GM19372 (cell line): ENCODE measurements at regions not wholly inside any gene's neighbourhood (a gene's known extent, or its start where the extent isn't known, plus 50 kb on each side); places are given as distances from the start of the nearest gene placed in this dataset.

Source experiments
- ATAC-seq: cut with Tn5 transposase; IDR thresholded peaks from one replicate; pipeline ENCODE4 v1.9.1; 2021; ENCODE audit warnings: mild to moderate bottlenecking, low read depth, moderate library complexity; ENCODE audit not compliant: unreplicated experiment

DNA sequence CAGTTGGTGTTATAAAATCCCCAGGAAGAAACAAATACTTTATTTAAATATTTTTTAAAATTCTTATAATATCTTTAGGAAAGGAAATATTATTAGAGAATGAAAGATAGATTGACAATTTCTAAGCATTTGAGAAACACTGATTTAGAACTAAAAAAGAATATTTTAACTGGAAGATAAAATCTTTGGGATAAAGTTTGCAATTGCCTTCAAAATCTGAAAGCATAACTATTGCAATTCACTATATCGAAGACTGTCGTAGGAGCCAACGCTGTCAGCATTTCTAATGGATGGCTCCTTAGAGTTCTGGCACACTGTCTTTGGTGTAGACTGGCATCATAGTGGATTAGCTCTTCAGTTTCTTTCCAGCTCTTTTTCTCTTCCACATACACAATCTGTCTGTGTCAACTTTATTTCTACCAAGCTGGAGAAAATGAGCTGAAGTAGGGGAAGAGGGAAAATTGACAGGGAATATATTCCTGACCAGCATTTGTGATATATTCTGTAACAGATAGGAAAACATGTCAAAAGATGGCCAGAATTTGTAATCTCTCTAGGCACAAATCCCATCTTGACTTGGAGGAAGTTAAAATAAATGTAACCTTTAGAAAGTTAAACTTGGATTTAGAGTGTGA, 1561.4 kb downstream of the MAT2B start:
- no peak for ATAC-seq

DNA sequence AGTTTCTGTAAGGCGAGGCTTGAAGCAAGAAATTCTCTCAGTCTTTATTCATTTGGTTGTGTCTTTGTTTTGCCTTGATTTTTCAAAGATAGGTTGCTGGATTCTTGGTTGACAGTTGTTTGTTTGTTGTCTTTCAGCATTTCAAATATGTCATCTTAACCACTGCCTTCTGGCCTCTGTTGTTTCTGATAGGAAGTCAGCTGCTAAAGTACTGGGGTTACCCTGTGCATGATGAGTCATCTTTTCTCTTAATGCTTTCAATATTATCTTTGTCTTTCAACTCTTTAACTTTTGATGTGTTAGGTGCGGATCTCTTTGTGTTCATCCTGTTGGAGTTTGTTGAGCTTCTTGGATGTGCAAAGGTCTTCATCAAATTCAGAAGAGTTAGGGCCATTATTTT, 1571.3 kb downstream of the MAT2B start:
- no peak for ATAC-seq

DNA sequence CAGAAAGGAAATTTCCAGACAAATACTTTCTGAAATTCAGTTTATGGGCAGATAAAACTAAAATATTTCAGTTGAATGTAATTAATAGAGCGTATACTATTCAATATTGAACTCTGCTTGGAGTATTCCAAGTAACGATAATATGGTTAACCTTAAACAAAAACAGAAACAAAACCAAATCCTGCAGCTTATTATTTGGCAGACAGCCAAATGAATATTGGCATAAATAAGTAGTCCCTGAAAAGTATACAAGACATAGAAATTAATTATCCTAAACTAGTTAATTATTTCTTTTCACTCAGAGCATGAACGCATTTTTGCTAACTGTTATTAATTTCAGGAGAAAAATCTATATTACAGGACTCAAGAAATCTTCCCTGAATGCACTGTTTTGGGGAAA, 1574.0 kb downstream of the MAT2B start:
- ATAC-seq: no peak

DNA sequence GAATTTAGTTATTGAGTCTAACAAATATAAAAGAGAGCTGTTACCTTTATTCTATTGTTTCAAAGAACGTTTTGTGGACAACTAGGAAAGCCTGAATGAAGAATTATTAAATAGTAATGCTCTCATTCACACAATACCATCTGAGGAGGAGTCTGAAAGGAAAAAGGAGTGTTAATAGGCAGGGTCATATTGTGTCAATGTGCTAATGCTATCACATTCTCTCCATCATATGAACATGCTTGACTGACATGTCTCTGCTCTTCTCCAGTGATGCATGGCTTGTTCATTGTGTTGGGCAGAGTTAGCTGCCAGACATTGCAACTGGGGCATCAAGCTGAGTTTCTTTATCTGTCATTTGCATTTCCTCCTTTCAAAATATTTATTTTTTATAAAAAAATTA, 1578.0 kb downstream of the MAT2B start:
- no peak for ATAC-seq

DNA sequence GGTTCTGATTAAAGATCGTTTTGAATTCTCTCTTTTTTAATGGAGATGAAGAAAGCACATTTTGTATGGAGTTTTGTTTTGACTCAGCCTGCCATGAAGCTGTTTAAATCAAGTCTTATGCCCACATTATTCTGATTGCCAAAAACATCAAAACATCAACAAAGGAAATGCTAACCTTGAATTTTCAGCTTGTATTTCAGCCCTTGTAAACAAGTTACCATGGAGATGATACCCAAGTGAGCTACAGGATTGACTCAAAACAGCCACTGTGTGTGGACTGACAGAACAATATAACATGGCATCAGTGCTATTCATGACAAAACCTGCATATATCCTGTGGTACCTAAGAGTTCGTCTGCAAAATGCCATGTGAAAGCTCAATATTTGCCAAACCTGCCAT, 1581.0 kb downstream of the MAT2B start:
- no peak for ATAC-seq

DNA sequence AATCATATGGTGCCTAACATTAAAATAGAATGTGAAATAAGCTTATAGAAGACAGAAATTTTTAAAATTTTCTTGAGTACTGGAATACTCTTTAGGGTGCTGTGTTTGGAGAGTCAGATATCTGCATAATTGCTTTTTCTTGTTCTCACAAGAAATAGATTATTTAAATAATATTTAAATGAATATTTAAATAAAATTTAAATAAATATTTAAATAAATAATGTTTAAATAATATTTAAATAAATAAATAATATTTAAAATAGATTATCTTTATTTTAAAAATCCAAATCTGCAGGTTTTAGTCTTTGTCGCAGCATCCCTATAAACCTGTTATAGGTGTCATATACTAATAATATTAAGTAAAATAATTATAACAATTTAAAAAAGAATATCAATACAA, 1589.4 kb downstream of the MAT2B start:
- ATAC-seq: no peak

DNA sequence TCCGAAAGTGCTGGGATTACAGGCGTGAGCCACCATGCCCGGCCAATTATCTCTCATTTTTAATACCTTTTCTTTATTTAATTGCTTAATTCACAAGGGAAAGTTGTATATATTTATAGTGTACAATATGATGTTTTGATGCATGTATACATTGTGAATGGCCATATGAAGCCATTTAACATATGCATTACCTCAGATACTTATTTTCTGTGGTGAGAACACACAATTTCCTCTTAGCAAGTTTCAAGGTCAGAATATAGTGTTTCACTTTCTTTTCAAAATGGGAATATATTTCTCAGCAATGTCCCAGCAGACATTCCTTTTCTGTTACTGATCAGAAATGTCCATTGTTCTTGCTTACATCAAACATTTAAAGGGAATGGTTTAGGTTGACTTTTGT, 1596.3 kb downstream of the MAT2B start:
- no peak for ATAC-seq

DNA sequence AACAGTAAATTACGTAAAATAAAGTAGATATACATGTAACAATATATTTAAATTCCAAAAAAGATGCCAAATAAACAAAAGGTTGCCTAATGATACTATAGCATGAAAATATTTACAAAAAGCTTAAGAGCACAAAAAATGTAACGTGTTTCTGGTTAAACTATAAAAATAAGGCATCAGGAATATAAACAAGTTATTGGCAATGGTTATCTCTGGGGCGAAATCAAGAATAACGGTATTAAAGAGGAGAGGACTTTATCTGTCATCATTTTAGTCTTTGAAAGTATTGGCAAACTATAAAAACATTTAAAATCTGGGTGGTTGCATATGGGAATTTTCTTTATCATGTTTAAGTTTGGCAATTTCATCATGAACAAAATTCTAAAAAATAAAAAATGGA, 1599.2 kb downstream of the MAT2B start:
- no peak for ATAC-seq

DNA sequence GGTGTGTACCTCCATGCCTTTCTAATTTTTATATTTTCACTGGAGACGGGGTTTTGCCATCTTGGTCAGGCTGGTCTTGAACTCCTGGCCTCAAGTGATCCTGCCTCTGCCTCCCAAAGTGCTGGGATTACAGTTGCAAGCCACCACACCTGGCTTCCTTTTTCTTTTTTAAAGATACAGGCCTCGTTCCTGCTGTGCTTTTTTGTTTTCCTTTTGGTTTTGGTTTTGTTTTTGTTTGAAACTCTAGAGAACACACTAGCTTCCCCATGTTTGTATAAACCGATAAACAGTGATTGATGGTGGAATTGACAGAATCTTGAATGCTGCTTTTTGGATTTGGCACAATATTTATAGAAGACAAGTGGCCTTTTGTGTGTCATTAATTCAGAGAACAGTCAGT, 1603.4 kb downstream of the MAT2B start:
- ATAC-seq: no peak

DNA sequence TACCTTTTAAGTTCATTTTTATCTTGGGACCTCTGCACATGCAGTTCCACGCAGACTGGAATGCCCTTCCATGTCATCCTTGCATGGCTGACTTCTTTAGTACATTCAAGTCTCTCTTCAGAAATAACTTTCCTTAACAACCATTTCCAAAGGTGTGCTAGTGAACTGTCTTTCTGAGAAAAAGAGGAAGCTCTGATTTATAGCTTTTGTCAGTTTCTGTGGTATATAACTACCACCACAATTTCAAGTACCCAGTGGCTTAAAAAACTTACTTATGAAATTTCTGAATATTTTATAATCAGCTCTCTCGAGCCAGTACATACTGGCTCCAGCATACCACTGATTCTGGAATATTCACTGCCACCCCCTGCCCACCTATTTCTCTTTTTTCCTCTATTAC, 1613.8 kb downstream of the MAT2B start:
- ATAC-seq: no peak

DNA sequence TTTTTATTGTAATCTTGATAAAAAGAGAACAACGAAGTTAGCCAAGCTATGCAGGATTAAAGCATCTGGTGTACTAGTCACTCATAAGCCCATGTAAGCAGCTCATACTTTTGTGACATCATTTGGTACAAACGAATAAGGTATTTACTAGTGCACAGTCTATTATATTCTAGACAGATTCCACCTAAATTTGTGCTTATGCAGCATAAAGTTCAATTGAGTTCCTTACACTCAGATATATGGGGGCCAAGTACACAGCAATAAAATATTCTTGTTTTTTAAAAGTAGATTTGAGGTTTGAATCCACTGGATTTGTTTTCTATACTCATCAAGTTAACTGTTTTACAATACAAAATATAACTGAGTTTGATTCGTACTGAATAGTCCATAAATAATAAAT, 1621.2 kb downstream of the MAT2B start:
- ATAC-seq: no peak

DNA sequence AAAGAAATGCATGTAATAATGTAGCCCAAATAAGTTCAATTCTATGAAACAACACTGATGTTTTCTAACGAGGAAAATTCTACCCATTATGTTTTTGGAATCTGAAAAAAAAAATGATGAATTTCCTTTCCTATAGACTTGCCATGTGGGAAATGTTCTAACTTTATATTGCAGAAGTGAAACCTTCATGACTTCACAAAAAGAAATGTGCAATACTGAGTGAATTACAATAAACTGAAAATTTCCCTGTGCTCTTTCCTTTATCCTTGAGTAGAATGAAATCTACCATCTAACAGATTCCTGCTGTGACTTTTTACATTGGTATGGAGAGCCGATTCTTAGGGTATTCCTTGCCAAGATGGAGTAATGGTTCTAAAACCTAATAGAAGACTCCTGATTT, 1622.5 kb downstream of the MAT2B start:
- no peak for ATAC-seq

DNA sequence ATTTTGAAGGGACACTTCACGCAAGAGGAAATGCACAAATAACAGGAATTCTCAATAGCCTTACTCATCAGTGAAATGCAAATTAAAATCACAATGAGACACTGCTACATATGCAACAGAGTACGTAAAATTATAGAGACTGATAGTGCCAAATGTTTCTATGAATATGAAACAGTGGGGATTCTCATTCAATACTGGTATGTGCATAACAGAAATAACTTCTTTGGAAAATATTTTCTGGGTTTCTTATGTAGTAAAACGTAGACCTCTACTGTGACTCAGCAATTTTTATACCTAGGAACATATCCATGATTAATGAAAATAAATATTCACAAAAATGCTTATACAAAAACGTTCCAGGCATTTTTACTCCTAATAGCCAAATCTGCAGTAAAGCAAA, 1625.2 kb downstream of the MAT2B start:
- no peak for ATAC-seq

DNA sequence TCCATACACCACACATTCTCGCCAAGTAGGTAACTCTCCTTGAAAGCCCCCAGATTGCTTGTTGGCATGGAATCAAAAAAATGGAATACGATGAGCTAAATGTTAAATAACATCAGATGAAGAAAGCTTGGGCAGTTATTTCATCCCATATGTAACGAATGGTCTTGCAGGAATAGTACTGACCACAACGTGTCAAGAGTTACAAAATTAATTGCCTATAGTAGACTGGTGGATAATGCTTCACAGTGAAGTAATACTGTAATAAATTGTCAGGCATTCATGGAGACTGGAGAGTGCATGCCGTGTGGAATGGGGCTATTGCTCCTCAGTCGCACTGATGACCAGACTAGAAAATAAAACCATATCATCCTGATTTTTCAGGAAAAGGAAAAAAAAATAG, 1628.7 kb downstream of the MAT2B start:
- no peak for ATAC-seq

DNA sequence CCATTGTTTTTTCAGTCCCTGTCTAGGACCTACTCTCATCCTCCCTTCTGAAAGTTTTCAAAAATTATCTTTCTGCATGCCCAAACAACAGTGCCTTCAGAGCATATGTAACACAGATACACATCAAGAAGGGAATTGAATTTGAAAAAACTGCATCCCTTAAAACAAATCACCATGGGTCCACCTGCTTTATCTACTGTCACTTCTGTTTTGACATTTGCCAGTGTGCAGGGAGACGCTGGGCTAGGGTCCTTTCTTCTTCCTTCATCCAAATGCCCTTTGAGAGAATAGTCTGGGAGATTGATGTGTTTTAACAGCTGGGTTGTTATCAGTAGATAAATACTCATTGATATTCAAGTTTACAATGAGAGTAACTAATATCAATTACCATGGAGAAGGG, 1630.1 kb downstream of the MAT2B start:
- no peak for ATAC-seq

DNA sequence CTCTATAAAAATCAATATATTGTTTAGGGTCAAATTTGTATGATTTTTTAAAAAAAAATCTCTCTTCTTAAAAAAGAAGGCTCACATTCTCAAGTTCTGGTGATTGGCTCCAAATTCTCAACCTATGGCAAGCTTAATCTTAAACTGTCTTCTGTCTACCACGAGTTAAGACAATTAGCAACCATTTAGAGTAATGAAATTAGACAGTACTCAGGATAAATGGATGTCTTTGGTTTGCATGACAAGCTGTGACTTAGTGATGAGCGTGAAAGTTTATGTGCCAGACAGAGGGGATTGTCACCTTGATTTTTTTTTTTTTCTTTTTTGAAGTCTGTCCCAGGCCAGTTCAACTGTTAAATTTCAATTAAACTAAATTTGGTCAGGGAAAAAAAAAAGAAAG, 1632.3 kb downstream of the MAT2B start:
- ATAC-seq: no peak

DNA sequence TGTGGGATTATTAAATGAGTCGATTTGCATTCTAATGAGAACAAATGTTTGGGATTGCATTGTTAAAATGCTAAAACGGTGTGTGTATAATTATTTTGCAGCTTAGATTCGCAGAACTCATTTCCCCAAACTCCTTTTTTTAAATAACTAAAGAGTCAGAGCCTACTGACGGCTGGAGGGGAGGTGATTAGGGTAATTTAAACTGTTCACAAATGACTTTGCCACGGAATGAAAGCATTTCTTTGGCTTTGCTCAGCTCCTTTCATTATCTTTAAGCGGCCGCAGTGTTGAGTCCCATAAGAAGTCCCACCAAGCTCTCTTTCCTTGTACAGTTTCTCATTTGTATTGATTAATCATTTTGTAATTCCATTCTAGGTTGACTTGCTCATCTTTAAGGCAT, 1632.8 kb downstream of the MAT2B start:
- no peak for ATAC-seq

DNA sequence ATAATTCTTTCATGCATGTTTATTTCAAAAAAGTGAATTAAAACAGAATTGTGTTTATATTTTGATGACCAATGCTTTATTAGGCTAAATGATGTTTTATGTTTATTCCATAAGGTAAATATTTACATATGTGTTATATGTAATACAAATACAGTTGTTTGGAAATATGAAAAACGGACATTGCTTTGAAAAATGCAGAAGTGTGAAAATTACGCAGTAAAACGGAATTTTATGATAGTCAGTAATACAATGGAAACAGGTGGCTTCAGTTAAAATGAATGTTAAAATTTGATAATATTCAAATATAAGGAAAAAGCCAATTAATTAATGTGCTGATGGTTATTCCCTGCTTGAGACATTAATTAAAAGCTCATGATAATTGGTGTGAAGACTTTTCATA, 1633.8 kb downstream of the MAT2B start:
- ATAC-seq: no peak

DNA sequence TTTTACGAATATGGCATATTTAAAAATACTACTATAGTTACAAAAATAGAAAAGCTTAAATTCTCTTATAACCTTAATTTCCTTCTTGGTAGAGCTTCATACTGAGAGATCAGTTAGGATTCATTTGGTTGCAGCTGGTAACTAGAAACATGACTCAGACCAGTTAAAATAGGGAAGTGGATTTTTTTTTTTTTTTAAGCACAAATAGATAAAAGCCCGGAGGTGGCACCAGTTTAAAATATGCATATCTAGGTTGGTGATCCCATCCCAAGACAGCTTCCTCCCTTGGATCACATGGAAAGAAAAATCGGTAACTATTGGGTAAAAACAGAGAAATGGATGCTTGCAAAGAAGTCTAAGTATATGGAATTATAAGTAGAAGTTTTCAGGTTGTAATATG, 1634.3 kb downstream of the MAT2B start:
- ATAC-seq: no peak

DNA sequence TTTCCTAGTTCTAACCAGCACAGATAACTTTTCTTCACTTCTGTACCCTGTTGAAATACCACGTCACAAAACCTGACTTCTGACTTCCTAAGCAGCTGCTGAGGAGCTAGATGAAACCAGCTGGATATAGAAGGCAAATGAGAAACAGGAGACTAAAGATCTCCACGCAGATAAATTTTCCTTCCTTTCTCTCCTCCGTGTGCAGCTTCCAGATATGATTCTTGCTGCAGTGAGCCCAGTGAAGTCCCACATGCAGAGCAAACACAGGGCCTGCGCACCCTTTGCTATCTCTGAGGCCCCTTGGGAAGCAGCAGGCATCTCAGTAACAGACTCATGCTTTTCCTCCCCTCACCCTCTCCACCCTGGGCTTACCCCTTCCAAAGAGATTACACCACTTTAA, 1638.3 kb downstream of the MAT2B start:
- ATAC-seq: no peak

DNA sequence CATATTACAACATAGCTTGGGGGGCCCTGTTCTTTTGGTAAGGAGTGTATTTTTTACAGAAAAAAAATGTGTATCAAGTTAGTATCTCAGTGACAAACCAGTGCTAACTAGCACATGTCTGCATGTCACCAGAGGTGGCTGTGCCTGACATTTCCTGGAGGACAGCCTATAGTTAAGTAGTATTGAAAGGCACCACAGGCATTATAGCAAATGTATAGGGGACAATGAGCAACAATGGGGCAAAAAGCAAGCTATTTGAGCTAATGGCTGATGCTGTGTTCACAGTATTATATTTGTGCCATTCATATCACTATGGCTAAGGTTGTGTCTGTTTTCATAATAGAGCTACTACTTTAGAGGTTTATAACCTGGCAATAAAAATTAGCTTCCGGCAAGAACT, 1644.0 kb downstream of the MAT2B start:
- ATAC-seq: no peak

DNA sequence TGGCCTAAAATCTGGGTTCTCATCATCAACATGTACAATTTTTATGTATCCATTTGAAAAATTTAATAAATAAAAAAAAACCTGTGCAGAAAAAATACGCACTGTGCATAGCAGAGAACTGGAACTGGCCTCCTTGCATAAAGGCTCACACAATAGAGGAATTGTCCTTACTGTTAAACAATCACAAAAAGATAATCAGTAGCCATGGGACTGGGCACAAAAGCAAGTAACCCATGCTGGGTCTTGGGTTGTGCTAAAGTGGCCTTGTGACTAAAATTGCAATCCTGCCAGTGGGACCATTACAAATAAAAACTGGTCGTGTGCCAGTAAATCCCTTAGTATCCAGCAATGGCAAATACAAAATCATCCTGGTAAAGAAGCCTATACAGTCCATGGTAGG, 1646.6 kb downstream of the MAT2B start:
- ATAC-seq: no peak

DNA sequence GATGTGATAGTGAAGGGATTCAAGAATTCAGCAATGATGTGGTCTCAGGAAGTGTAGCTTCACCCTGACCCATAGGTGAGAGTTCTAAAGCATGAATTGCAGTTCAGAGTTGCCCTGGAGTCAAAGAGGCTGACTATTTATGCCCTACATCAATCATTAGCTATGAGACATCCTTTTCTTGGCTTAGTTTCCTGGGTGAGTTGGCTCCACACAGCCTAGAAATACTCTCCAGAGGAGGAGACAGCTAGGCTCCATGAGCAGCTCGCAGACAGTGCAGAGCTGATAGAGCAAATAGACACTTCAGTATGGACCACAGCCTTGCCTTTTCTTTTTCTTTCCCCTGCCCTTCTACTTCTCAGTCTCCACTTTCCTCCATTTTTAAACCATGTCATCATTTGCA, 1651.8 kb downstream of the MAT2B start:
- no peak for ATAC-seq
